HG03175 (cell line): ENCODE measurements at regions not wholly inside any gene's neighbourhood (a gene's known extent, or its start where the extent isn't known, plus 50 kb on each side); places are given as distances from the start of the nearest gene placed in this dataset.
"Not testable (repeated sequence)": the region's sequence is repeated elsewhere in the genome, so short reads cannot be mapped to it uniquely, and the experiment has no call there.

Experiments
- ATAC-seq: cut with Tn5 transposase; IDR thresholded peaks from one replicate; pipeline ENCODE4 v1.9.1; 2021; ENCODE audit warnings: mild to moderate bottlenecking, moderate library complexity; ENCODE audit not compliant: unreplicated experiment

- not testable (repeated sequence) for ATAC-seq
Observed at GRCh38 chr1:206403612-206404307, 66.5 kb upstream of the IKBKE start.

GRCh38 chr1:206404309-206405027, 65.8 kb upstream of the IKBKE start:
- ATAC-seq, result not testable (repeated sequence)

- ATAC-seq, result not testable (repeated sequence)
Observed at GRCh38 chr1:206405282-206405681, 65.0 kb upstream of the IKBKE start.

GRCh38 chr1:206408371-206409288, 61.6 kb upstream of the IKBKE start:
- not testable (repeated sequence) for ATAC-seq

- ATAC-seq, result no peak
Observed at GRCh38 chr1:206411321-206411720, 59.0 kb upstream of the IKBKE start.

GRCh38 chr1:206415942-206416341, 54.3 kb upstream of the IKBKE start:
- ATAC-seq, result no peak

GRCh38 chr1:206417774-206418614, 52.3 kb upstream of the IKBKE start:
- no peak for ATAC-seq

- ATAC-seq, result no peak
Observed at GRCh38 chr1:206419250-206419649, 51.0 kb upstream of the IKBKE start.

GRCh38 chr1:206419783-206420182, 50.5 kb upstream of the IKBKE start:
- ATAC-seq, result no peak

- ATAC-seq, result no peak
Observed at GRCh38 chr1:206420471-206420870, 49.8 kb upstream of the IKBKE start.
